IPS DF 19.7 (cell line): ENCODE measurements at regions not wholly inside any gene's neighbourhood (a gene's known extent, or its start where the extent isn't known, plus 50 kb on each side); places are given as distances from the start of the nearest gene placed in this dataset.

Experiments
- DNase-seq: peaks from one replicate; pipeline ENCODE4 v3.0.0-alpha.2; 2013; ENCODE audit warnings: low read depth, low spot score

GRCh38 chr16:82405736-82406135 lies 221.0 kb upstream of the CDH13 start:
- DNase-seq: no peak

- no peak for DNase-seq
These were observed 222.0 kb upstream of the CDH13 start for GRCh38 chr16:82404586-82405315.

GRCh38 chr16:82402665-82403218 lies 224.0 kb upstream of the CDH13 start:
- no peak for DNase-seq

GRCh38 chr16:82400046-82400445 lies 226.7 kb upstream of the CDH13 start:
- no peak for DNase-seq

GRCh38 chr16:82396509-82396908 lies 226.5 kb upstream of the MPHOSPH6 start:
- DNase-seq: no peak

GRCh38 chr16:82395212-82395611 lies 225.2 kb upstream of the MPHOSPH6 start:
- DNase-seq: no peak

GRCh38 chr16:82391690-82392089 lies 221.7 kb upstream of the MPHOSPH6 start:
- no peak for DNase-seq

- DNase-seq: no peak
These were observed 220.1 kb upstream of the MPHOSPH6 start for GRCh38 chr16:82389956-82390650.

GRCh38 chr16:82386761-82387160 lies 216.7 kb upstream of the MPHOSPH6 start:
- DNase-seq: no peak

GRCh38 chr16:82384949-82385348 lies 214.9 kb upstream of the MPHOSPH6 start:
- no peak for DNase-seq

- no peak for DNase-seq
These were observed 214.0 kb upstream of the MPHOSPH6 start for GRCh38 chr16:82384017-82384416.

- no peak for DNase-seq
These were observed 212.5 kb upstream of the MPHOSPH6 start for GRCh38 chr16:82382521-82382920.

GRCh38 chr16:82379551-82379950 lies 209.5 kb upstream of the MPHOSPH6 start:
- no peak for DNase-seq

GRCh38 chr16:82373976-82374375 lies 204.0 kb upstream of the MPHOSPH6 start:
- no peak for DNase-seq

GRCh38 chr16:82370282-82370681 lies 200.3 kb upstream of the MPHOSPH6 start:
- DNase-seq: no peak

- DNase-seq: peak; percentile 15
These were observed 198.0 kb upstream of the MPHOSPH6 start for GRCh38 chr16:82368041-82368440.

- no peak for DNase-seq
These were observed 196.4 kb upstream of the MPHOSPH6 start for GRCh38 chr16:82366462-82366861.

GRCh38 chr16:82364690-82365089 lies 194.7 kb upstream of the MPHOSPH6 start:
- no peak for DNase-seq

GRCh38 chr16:82363026-82363816 lies 193.2 kb upstream of the MPHOSPH6 start:
- no peak for DNase-seq

GRCh38 chr16:82361885-82362284 lies 191.9 kb upstream of the MPHOSPH6 start:
- DNase-seq: no peak

GRCh38 chr16:82360024-82360783 lies 190.2 kb upstream of the MPHOSPH6 start:
- no peak for DNase-seq
